ENCODE measurements at regions not wholly inside any gene's neighbourhood (a gene's known extent, or its start where the extent isn't known, plus 50 kb on each side); places are given as distances from the start of the nearest gene placed in this dataset.
"Not testable (repeated sequence)": the region's sequence is repeated elsewhere in the genome, so short reads cannot be mapped to it uniquely, and the experiment has no call there.

- DNase-seq: no peak
Observed at GRCh38 chr12:131399000-131399399, 311.9 kb upstream of the SFSWAP start.

- DNase-seq: not testable (repeated sequence)
Observed at GRCh38 chr12:131400668-131401294, 310.1 kb upstream of the SFSWAP start.

GRCh38 chr12:131401907-131402633 is 308.8 kb upstream of the SFSWAP start:
- not testable (repeated sequence) for DNase-seq

GRCh38 chr12:131402781-131403396 is 308.0 kb upstream of the SFSWAP start:
- DNase-seq: no peak

- no peak for DNase-seq
Observed at GRCh38 chr12:131403676-131404075, 307.2 kb upstream of the SFSWAP start.

- DNase-seq: no peak
Observed at GRCh38 chr12:131404705-131405104, 306.2 kb upstream of the SFSWAP start.

GRCh38 chr12:131407221-131408035 is 303.5 kb upstream of the SFSWAP start:
- DNase-seq: no peak

GRCh38 chr12:131408036-131408365 is 302.9 kb upstream of the SFSWAP start:
- DNase-seq: no peak

GRCh38 chr12:131408484-131408883 is 302.4 kb upstream of the SFSWAP start:
- no peak for DNase-seq

GRCh38 chr12:131409211-131409610 is 301.7 kb upstream of the SFSWAP start:
- DNase-seq: no peak

- not testable (repeated sequence) for DNase-seq
Observed at GRCh38 chr12:131411827-131412226, 299.1 kb upstream of the SFSWAP start.

- DNase-seq: no peak
Observed at GRCh38 chr12:131413006-131413405, 297.9 kb upstream of the SFSWAP start.

- DNase-seq: no peak
Observed at GRCh38 chr12:131413471-131413870, 297.4 kb upstream of the SFSWAP start.

- DNase-seq: not testable (repeated sequence)
Observed at GRCh38 chr12:131414155-131414922, 296.6 kb upstream of the SFSWAP start.

- DNase-seq: no peak
Observed at GRCh38 chr12:131415781-131416180, 295.1 kb upstream of the SFSWAP start.

GRCh38 chr12:131418121-131418520 is 292.8 kb upstream of the SFSWAP start:
- DNase-seq: no peak

- DNase-seq: no peak
Observed at GRCh38 chr12:131418884-131419283, 292.0 kb upstream of the SFSWAP start.

- DNase-seq: no peak
Observed at GRCh38 chr12:131420867-131421447, 289.9 kb upstream of the SFSWAP start.

- no peak for DNase-seq
Observed at GRCh38 chr12:131421509-131422186, 289.2 kb upstream of the SFSWAP start.

GRCh38 chr12:131422187-131422520 is 288.7 kb upstream of the SFSWAP start:
- no peak for DNase-seq

GRCh38 chr12:131422744-131423143 is 288.1 kb upstream of the SFSWAP start:
- no peak for DNase-seq

GRCh38 chr12:131424270-131424669 is 286.6 kb upstream of the SFSWAP start:
- no peak for DNase-seq

All from stimulated activated CD4-positive, alpha-beta T cell treated with anti-CD3 and anti-CD28 coated beads, Interleukin-1b, Interleukin-23, amount 100 ng/mL, for 48 hours (primary cell).